HT1080 (cell line): ENCODE measurements at regions not wholly inside any gene's neighbourhood (a gene's known extent, or its start where the extent isn't known, plus 50 kb on each side); places are given as distances from the start of the nearest gene placed in this dataset.
A peak's percentile ranks its signal among the peaks of the same experiment; 100 is the strongest.

Source experiments
- DNase-seq: peaks from one replicate; pipeline ENCODE4 v3.0.0-alpha.2; 2015; ENCODE audit warnings: low read depth

- DNase-seq = no peak
Observed at GRCh38 chr13:73850104-73850873, 283.9 kb downstream of the KLF12 start.

GRCh38 chr13:73849292-73849691 is 284.9 kb downstream of the KLF12 start:
- peak; percentile 58 for DNase-seq

DNA sequence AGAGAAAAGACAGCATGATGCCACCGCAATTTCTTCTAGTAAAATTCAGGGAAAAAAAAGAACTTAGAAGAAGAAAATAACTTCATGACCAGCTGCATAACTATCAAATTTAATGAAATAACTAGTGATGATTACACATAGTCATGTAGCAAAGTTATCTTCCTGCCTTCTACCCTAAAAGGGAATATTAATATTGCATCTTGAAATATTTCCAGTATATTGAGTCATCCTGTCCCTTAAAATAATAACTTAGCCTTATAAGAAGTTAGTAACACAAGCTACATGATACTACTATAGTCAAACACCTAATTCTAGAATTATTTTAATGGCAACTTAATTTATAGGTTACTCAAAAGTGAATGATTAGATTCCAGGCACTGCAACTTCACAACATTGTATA is 289.2 kb downstream of the KLF12 start:
- no peak for DNase-seq

DNA sequence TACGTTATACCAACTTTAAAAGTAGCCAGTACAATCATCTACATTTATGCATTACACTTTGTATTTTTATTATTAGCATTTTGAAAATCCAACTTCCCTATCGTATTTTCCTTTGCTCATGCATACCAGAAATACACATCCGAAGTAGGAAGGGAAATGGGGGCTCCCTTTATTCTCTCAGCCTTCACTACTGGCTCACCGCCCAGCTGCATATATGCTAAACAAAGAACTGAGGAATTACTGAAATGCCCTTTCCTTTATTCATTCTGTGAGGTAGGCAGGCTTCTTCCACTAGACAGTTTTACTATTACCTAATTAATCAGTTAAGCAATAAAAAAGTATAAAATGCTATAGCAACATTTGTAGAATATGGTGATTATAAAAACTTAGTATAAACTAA is 291.6 kb downstream of the KLF12 start:
- no peak for DNase-seq

- DNase-seq = no peak
Observed at GRCh38 chr13:73842184-73842583, 292.0 kb downstream of the KLF12 start.

- DNase-seq = no peak
Observed at GRCh38 chr13:73837147-73837546, 297.1 kb downstream of the KLF12 start.

DNA sequence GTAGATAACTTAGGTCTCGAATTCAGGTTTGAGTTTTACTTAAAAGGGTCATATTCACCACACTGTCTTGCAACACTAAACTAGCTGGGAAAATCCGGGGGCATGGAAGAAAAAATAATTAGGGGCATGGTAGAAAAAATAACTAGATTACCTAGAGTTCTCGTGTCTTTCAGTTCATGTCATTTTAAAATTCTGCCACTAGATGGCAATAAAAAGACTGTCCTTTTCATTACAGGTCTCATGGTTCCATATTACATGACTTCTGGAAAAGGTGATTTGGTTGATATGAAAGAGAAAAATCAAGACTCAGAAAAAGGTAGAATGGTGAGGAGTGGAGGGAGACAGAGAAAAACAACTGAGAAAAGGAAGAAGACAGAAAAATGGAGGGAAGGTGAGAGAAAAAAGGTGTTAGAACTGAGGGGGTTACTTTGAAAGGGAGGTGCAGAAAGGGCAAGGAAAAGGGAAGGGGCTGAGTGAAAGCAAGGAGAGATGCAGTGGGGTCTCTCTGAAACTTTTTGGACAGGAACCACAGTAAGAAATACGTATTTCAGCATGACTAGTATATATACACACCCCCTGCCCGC is 299.0 kb downstream of the KLF12 start:
- peak; percentile 33 for DNase-seq

- DNase-seq = no peak
Observed at GRCh38 chr13:73833325-73834070, 300.7 kb downstream of the KLF12 start.

GRCh38 chr13:73832825-73833224 is 301.4 kb downstream of the KLF12 start:
- DNase-seq = no peak

DNA sequence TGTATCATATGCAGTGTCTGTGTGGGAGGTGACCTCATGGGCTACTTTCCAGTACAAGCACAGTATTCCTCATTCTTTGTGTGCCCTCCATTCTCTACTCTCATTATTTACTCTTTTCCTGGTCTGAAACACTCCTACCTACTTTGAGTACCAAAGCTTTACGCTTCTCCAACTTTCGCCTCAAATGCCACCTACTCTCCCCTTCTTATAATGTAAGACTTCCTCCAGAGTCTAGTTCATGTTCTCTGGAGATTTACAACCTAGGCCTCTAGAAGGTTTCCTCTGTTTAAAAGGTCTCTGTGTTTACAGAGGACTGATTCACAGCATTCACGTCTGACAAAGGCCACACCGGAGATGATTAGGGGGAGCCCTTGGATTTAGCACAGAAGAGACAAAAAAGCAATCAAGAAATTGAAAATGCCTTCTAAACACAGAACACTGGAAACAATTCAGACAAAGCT is 302.0 kb downstream of the KLF12 start:
- DNase-seq = no peak

- DNase-seq = no peak
Observed at GRCh38 chr13:73829416-73829815, 304.8 kb downstream of the KLF12 start.

- no peak for DNase-seq
Observed at GRCh38 chr13:73828811-73829210, 305.4 kb downstream of the KLF12 start.

DNA sequence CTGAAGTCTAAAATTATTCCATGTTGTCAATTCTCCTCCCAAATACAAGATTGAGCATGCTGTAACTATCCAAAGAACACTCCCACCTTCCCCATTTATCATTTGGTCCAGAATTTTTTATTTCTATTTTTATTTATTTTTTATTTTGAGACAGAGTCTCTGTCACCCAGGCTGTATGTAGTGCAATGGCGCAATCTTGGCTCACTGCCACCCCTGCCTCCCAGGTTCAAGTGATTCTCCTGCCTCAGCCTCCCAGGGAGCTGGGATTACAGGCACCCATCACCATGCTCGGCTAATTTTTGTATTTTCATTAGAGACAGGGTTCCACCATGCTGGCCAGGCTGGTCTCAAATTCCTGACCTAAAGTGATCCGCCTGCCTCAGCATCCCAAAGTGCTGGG is 306.8 kb downstream of the KLF12 start:
- DNase-seq = no peak

- no peak for DNase-seq
Observed at GRCh38 chr13:73825143-73825542, 309.1 kb downstream of the KLF12 start.

GRCh38 chr13:73822668-73823592 is 311.3 kb downstream of the KLF12 start:
- DNase-seq = no peak

GRCh38 chr13:73820688-73821087 is 313.5 kb downstream of the KLF12 start:
- no peak for DNase-seq

GRCh38 chr13:73820285-73820684 is 313.9 kb downstream of the KLF12 start:
- no peak for DNase-seq

DNA sequence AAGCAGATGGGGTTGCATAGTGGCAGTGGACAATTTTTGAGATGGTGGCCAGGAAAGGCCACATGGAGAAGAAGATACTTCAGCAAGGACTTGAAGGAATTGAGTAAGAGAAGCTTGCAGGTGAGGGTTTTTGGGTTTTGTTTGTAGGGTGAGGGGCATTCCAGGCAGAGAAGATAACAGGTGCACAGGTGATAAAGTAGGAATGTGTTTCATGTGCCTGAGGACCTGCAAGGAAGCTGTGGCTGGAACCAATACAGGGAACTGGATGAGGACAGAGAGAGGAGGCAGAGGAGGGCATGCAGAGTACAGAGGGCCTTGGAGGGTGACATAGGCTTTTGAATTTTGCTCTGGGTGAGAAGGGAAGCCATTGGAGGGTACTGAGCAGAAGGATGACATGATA is 314.5 kb downstream of the KLF12 start:
- DNase-seq = no peak

DNA sequence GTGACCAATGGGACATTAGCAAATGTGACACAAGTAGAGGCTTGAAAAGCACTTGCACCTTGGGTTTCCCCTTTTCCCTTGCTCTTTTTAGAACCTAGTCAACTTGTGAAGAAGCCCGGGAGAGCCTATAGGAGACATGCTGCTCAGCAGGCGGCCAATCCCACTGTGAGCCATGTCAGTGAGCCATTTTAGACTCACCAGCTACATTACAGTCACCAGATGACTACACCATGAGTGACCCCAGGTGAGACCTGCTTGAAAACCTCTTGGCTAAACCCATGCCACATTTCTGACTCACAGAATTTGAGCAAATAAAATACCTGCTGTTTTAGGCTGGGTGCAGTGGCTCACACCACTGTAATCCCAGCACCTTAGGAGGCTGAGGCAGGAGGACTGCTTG is 317.5 kb downstream of the KLF12 start:
- peak; percentile 36 for DNase-seq

DNA sequence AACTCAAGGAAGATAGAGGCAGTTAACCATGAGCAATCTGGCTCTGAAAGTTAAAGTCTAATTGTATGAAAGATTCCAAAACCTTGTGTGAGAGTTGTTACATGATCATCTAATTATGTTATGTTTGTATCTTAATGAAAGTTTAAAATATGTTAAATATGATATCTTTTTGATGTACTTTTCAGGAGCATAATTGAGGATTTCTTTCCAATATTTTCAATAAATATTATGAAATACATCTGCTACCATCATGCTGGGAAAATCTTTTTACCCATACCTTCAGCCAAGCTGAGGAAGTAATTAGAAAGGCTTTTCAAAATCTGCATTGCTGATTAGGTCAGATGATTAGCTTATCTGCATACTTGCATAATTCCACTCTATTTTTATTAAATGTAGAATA is 318.4 kb downstream of the KLF12 start:
- no peak for DNase-seq

- no peak for DNase-seq
Observed at GRCh38 chr13:73810647-73811046, 323.6 kb downstream of the KLF12 start.
